Ovary (tissue), 7 donors: ENCODE measurements at regions not wholly inside any gene's neighbourhood (a gene's known extent, or its start where the extent isn't known, plus 50 kb on each side); places are given as distances from the start of the nearest gene placed in this dataset.

ENCODE experiments used
- DNase-seq, 5 donors: peaks; one replicate each; pipeline ENCODE4 v3.0.0-alpha.2; 2019 to 2020
- H3K27ac ChIP-seq, 2 donors: fragments of 200-600 bp; one replicate each; pipeline versions ENCODE4 v1.5.1 to v1.8.0; 2019 to 2022
- H3K27me3 ChIP-seq: fragments of 200-600 bp; one replicate; pipeline ENCODE4 v1.8.0; 2022
- H3K36me3 ChIP-seq: fragments of 200-600 bp; sonication (generic); one replicate; pipeline ENCODE4 v1.5.1; 2019
- H3K4me1 ChIP-seq: one replicate; pipeline ENCODE4 v1.8.1; 2013; ENCODE audit warnings: mild to moderate bottlenecking, moderate library complexity; ENCODE audit not compliant: insufficient read depth
- H3K4me3 ChIP-seq: fragments of 200-600 bp; sonication (generic); one replicate; pipeline ENCODE4 v1.5.1; 2017
- H3K9me3 ChIP-seq, 2 donors: fragments of 200-600 bp in 1 of 2; sonication (generic) in 1 of 2; one replicate each; pipeline versions ENCODE4 v1.5.1 to v1.8.1; 2013 to 2019; ENCODE audit warnings: mild to moderate bottlenecking in 1 of 2, moderate library complexity in 1 of 2
- CTCF ChIP-seq, 3 donors: fragments of 450-650 bp in 2 of 3; fragments of 200-600 bp in 1 of 3; IDR thresholded peaks; one replicate each; pipeline versions ENCODE4 v1.5.1 to v1.8.0; 2016 to 2022; ENCODE audit warnings: antibody characterized with exemption in 3 of 3, mild to moderate bottlenecking in 1 of 3
- EP300 ChIP-seq: sonication (generic); formaldehyde crosslinking; IDR thresholded peaks from one replicate; pipeline ENCODE4 v1.6.1; 2017; ENCODE audit warnings: antibody characterized with exemption
- POLR2A ChIP-seq: fragments of 450-650 bp; IDR thresholded peaks from one replicate; pipeline ENCODE4 v1.6.1; 2017; ENCODE audit warnings: antibody characterized with exemption, mild to moderate bottlenecking, moderate library complexity
- WGBS, 3 donors: extraction: QIAGEN DNeasy Blood & Tissue Kit in 1 of 3; methylation state at CpG; one replicate each; pipeline versions ENCODE4 v1.1.5 to v1.1.7; 2013 to 2017; 5-methylcytosine and 5-hydroxymethylcytosine counted together
- intact Hi-C, 4 donors: fragments of 100-400 bp; cut with DNase I; formaldehyde crosslinking; loops; one replicate each; pipeline versions ENCODE4 v1.11.0 to v1.15.1; 2022 to 2023
- donor health status: DM: no; HTN: no; CAD: no; lungs with moderate emphysema.
- donor health status: DM: no; HTN: no; CAD: no.
- donor health status: Bipolar disorder and iron deficiency.
- donor health status: DM: no; HTN: no; CAD: no.
- donor health status: DM: yes; HTN: yes; CAD: no.

DNA sequence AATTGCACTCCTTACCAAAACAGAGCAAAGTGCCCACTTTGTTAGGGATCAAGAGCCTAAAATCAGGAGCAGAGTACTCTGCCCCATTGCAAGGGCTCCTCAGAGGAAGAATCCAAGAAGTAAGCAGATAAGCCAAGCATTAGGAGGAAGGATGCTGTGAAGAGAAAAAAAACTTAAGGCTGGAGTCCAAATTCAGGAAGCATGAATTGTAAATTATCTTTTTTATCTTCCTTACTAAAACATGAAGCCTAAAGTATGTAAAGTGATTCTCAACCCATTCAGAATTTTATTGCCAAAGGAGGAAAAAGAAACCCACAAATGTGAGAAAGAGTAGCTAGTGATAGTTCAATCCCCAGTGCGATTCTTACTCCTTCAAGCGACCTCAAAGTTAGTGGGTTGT, 523.9 kb downstream of the TAF11L14 start:
- Histone ChIP-seq H3K36me3 (no peaks in the 10 kb centered on the region), H3K27ac (no peak overlapping the region), H3K27me3 (no peaks in the 10 kb centered on the region), H3K9me3 (no peaks in the 10 kb centered on the region), H3K4me3 (no peak overlapping the region), H3K4me1 (no peaks in the 10 kb centered on the region)
- no peak for DNase-seq
- intact Hi-C loops, result no loop called here
- no peak for TF ChIP-seq CTCF (IDR thresholded peaks at IDR 0.05)
- no peak for TF ChIP-seq EP300
- TF ChIP-seq POLR2A, result no peak
- 87 to 93% (median 91%) methylated on average over 2 of the region's 2 CpGs for WGBS, 3 donors

DNA sequence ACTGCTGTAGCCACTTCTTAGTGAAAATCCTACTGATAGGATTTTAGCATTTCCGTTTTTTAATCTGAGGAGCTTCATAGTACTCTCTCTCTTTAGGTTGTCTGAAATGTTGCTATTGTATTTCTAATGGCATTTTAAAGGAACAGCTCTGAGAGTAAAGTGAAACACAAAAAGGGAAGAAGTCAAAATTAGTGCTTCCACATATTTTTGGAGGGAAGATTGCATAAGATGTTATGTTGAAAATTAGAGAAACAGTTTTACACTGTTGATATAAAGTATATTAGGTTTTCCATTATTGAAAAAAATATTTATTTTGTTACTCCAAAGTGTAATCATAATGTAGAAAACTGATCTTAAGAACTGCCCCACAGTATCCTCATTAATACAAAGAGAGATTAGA, 525.1 kb downstream of the TAF11L14 start:
- WGBS, 3 donors, result 38 to 55% (median 54%) methylated on average over 1 of the region's 1 CpG
- Histone ChIP-seq H3K36me3 (no peaks in the 10 kb centered on the region), H3K27me3 (no peaks in the 10 kb centered on the region), H3K27ac (no peak overlapping the region), H3K9me3 (no peaks in the 10 kb centered on the region), H3K4me3 (no peak overlapping the region), H3K4me1 (no peaks in the 10 kb centered on the region)
- TF ChIP-seq POLR2A (no peak), EP300 (no peak), CTCF (IDR thresholded peaks at IDR 0.05) (no peak)
- intact Hi-C loops, result no loop called here
- no peak for DNase-seq

- no peak for DNase-seq
- no peak for TF ChIP-seq POLR2A
- no peak for TF ChIP-seq EP300
- TF ChIP-seq CTCF (IDR thresholded peaks at IDR 0.05), result no peak
- Histone ChIP-seq H3K9me3 (no peaks in the 10 kb centered on the region), H3K27ac (no peak overlapping the region), H3K4me3 (no peak overlapping the region), H3K27me3 (peaks cover 2% of the 10 kb centered on the region), H3K36me3 (no peaks in the 10 kb centered on the region), H3K4me1 (no peaks in the 10 kb centered on the region)
- WGBS, 3 donors, result 66 to 79% (median 68%) methylated on average over 3 of the region's 3 CpGs
- intact Hi-C loops, result no loop called here
These were observed 537.4 kb downstream of the TAF11L14 start for GRCh38 chr5:18171684-18172083.

DNA sequence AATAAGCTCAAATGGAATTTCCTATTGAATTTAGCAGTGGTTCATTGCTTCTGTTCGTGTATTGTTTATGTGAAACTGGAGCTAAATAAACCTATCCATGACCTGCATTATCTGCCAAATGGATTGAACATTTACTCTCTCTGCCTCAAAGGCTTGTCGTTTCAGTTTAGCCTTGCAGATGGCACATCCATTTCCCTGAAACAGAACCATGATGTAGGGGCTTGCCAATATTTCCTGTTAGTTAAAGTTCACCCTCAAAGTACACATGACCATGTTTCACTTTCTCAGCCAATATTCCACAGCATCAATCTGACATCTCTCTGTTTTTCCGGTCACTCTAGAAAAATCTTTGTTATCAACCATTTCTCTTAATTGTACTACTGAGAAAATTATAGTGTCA, 545.3 kb downstream of the TAF11L14 start:
- no peak overlapping the region for H3K4me3 ChIP-seq
- no peaks in the 10 kb centered on the region for H3K36me3 ChIP-seq
- no peaks in the 10 kb centered on the region for H3K4me1 ChIP-seq
- no peaks in the 10 kb centered on the region for H3K27me3 ChIP-seq
- no peaks in the 10 kb centered on the region for H3K9me3 ChIP-seq
- TF ChIP-seq EP300 (no peak), POLR2A (no peak), CTCF (IDR thresholded peaks at IDR 0.05) (no peak)
- DNase-seq, result no peak
- intact Hi-C loops, result no loop called here
- no peak overlapping the region for H3K27ac ChIP-seq
- 38 to 70% (median 45%) methylated on average over 3 of the region's 3 CpGs for WGBS, 3 donors

- intact Hi-C loops, result no loop called here
- 56 to 68% (median 63%) methylated on average over 1 of the region's 1 CpG for WGBS, 3 donors
These were observed 547.3 kb downstream of the TAF11L14 start for GRCh38 chr5:18181575-18181974.

More at GRCh38 chr5:18181575-18181974, 547.3 kb downstream of the TAF11L14 start:
- no peak overlapping the region for H3K27ac ChIP-seq
- no peak for DNase-seq
- no peak overlapping the region for H3K4me3 ChIP-seq
- H3K27me3 ChIP-seq, result no peaks in the 10 kb centered on the region
- no peak for TF ChIP-seq POLR2A
- no peak for TF ChIP-seq CTCF (IDR thresholded peaks at IDR 0.05)
- no peak for TF ChIP-seq EP300
- H3K36me3 ChIP-seq, result no peaks in the 10 kb centered on the region
- no peaks in the 10 kb centered on the region for H3K9me3 ChIP-seq
- no peaks in the 10 kb centered on the region for H3K4me1 ChIP-seq
